ENCODE measurements at regions not wholly inside any gene's neighbourhood (a gene's known extent, or its start where the extent isn't known, plus 50 kb on each side); places are given as distances from the start of the nearest gene placed in this dataset.

DNA sequence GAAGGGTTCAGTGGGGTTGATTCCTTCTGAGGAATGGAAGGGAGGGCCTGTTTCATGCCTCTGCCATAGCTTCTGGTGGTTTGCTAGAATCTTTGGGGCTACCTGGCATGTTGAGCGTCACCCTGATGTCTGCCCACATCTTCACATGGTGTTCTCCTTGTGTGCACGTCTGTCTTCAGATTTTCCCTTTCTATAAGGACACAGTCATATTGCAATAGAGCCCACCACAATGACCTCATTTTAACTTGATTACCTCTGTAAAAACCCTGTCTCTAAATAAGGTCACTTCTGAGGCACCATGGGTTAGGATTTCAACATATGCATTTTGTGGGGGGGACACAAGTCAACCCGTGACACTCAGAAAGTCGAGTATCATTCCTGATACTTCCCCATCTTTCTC is 257.9 kb downstream of the COG6 start:
- no peak for DNase-seq
- H3K9me3 ChIP-seq = no peaks in the 10 kb centered on the region
- H3K27me3 ChIP-seq = no peaks in the 10 kb centered on the region
- no peak overlapping the region for H3K27ac ChIP-seq
- H3K36me3 ChIP-seq = no peaks in the 10 kb centered on the region
- WGBS, 5 donors = 81 to 94% (median 90%) methylated on average over 4 of the region's 4 CpGs
- H3K4me3 ChIP-seq = no peak overlapping the region
- intact Hi-C loops (cut with DNase I; ENCODE audit: low total_unique reads) = no loop called here
- no peaks in the 10 kb centered on the region for H3K4me1 ChIP-seq
- TF ChIP-seq EP300 (IDR thresholded peaks at IDR 0.05) (no peak), POLR2A (IDR thresholded peaks at IDR 0.05) (no peak), POLR2AphosphoS5 (IDR thresholded peaks at IDR 0.05) (no peak)
- TF ChIP-seq, protein P1, sequence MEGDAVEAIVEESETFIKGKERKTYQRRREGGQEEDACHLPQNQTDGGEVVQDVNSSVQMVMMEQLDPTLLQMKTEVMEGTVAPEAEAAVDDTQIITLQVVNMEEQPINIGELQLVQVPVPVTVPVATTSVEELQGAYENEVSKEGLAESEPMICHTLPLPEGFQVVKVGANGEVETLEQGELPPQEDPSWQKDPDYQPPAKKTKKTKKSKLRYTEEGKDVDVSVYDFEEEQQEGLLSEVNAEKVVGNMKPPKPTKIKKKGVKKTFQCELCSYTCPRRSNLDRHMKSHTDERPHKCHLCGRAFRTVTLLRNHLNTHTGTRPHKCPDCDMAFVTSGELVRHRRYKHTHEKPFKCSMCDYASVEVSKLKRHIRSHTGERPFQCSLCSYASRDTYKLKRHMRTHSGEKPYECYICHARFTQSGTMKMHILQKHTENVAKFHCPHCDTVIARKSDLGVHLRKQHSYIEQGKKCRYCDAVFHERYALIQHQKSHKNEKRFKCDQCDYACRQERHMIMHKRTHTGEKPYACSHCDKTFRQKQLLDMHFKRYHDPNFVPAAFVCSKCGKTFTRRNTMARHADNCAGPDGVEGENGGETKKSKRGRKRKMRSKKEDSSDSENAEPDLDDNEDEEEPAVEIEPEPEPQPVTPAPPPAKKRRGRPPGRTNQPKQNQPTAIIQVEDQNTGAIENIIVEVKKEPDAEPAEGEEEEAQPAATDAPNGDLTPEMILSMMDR (IDR thresholded peaks at IDR 0.05) = no peak

DNA sequence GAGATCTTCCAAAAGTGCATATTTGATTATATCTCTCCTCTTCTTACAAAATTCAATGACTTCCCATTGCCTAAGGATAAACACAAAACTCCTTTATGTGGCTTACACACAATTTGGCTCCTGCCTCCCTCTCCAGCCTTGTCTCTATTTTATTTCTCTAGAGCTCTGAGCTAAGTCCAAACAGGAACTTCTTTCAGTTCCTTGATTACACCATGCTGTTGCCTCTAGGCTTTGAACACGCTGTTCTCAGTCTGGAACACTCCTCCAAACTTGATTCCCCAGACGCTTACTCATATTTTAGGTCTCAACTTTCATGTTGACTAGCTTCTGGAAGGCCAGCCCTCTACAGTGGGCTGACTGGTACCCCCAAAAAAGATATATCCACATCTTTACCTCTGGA is 258.5 kb downstream of the COG6 start:
- H3K27me3 ChIP-seq = no peaks in the 10 kb centered on the region
- peak overlapping the region in 1 of 5 donors; percentile 6 for H3K27ac ChIP-seq
- intact Hi-C loops (cut with DNase I; ENCODE audit: low total_unique reads) = no loop called here
- H3K36me3 ChIP-seq = no peaks in the 10 kb centered on the region
- no peak overlapping the region for H3K4me3 ChIP-seq
- 34 to 48% (median 44%) methylated on average over 2 of the region's 2 CpGs for WGBS, 5 donors
- DNase-seq = no peak
- no peaks in the 10 kb centered on the region for H3K4me1 ChIP-seq
- TF ChIP-seq, protein P1 (IDR thresholded peaks at IDR 0.05) = no peak
- TF ChIP-seq EP300 (IDR thresholded peaks at IDR 0.05) = no peak
- no peaks in the 10 kb centered on the region for H3K9me3 ChIP-seq

DNA sequence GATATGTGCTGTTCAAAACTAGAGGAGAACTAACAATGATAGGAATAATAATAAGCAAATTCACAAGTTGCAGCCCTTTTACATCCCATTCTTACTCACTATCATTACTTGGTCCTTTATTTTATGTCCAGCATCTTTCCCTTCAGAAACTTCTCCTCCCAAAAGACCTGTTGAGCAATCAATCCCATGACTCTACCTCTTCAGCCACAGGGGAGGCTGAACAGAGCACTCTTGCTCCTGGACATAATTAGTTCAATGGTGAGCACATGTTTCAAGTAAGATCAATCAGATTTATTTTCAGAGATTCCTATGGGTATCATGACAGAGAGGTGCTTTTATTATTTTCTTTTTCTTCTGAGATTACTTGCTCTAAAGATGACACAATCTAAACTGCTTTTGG is 260.0 kb downstream of the COG6 start:
- no peak for DNase-seq
- no peaks in the 10 kb centered on the region for H3K4me1 ChIP-seq
- no peak for TF ChIP-seq POLR2AphosphoS5 (IDR thresholded peaks at IDR 0.05)
- TF ChIP-seq, protein P1 (IDR thresholded peaks at IDR 0.05) = no peak
- no peak for TF ChIP-seq EP300 (IDR thresholded peaks at IDR 0.05)
- H3K36me3 ChIP-seq = no peaks in the 10 kb centered on the region
- no peaks in the 10 kb centered on the region for H3K9me3 ChIP-seq
- no peak overlapping the region for H3K27ac ChIP-seq
- H3K27me3 ChIP-seq = no peaks in the 10 kb centered on the region
- intact Hi-C loops (cut with DNase I; ENCODE audit: low total_unique reads) = no loop called here
- no peak overlapping the region for H3K4me3 ChIP-seq

DNA sequence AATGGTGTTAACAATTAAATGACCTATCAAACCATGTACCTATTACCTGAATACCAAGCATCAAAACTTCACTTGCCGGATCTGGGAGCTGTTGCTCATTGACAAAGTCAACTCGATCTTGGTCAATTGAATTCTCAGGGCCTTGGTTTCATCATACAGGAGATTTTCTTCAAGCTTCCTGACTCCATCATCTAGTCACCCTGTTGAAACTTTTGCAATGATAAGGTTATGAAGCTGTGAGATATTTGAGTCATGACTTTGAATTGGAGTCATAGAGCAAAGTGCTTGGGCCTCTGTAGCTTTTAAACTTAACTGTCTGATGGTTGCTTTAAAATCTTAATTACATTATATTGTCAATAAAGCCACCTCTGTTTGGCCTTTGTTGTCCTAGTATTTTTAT is 260.9 kb downstream of the COG6 start:
- Histone ChIP-seq H3K4me3 (no peak overlapping the region), H3K4me1 (no peaks in the 10 kb centered on the region), H3K27me3 (no peaks in the 10 kb centered on the region), H3K36me3 (no peaks in the 10 kb centered on the region), H3K9me3 (peaks cover 0 to 1% (median 0%) of the 10 kb centered on the region in 4 donors), H3K27ac (no peak overlapping the region)
- DNase-seq = no peak
- intact Hi-C loops (cut with DNase I; ENCODE audit: low total_unique reads) = no loop called here
- WGBS, 5 donors = 87 to 92% (median 89%) methylated on average over 2 of the region's 2 CpGs
- TF ChIP-seq EP300 (IDR thresholded peaks at IDR 0.05) (no peak), POLR2AphosphoS5 (IDR thresholded peaks at IDR 0.05) (no peak), POLR2A (IDR thresholded peaks at IDR 0.05) (no peak)
- TF ChIP-seq, protein P1 (IDR thresholded peaks at IDR 0.05) = no peak
